SH-SY5Y (cell line): ENCODE measurements at regions not wholly inside any gene's neighbourhood (a gene's known extent, or its start where the extent isn't known, plus 50 kb on each side); places are given as distances from the start of the nearest gene placed in this dataset.

Experiments used
- GATA2 ChIP-seq: IDR thresholded peaks from 2 replicates; pipeline ENCODE4 v1.6.1; 2011; ENCODE audit warnings: mild to moderate bottlenecking, low read depth, low read length
- GATA3 ChIP-seq: IDR thresholded peaks from 2 replicates; pipeline ENCODE4 v1.6.1; 2011; ENCODE audit warnings: low read depth, mild to moderate bottlenecking, low read length, moderate library complexity

DNA sequence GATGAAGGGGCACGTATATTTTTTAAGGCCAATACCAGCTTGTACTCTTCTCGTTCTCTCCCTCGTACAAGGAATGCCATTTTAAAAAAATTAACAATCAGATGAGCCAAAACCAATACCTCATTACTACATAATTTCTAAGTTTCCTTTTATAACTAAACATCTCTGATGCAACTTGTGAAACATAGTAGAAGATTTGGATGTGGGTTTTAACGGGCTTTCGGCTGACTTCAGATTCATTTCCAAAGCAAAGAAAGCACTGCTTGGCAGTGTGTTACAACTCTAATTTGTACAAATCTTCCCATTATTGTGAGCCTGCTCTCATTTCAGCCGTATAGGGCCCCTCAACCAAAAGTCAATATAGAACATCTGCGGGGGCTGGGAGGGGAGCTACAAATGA, 99.1 kb upstream of the TMCC3 start:
- TF ChIP-seq GATA3, result no peak
- TF ChIP-seq GATA2, result no peak
